IMR-90 (cell line): ENCODE measurements at regions not wholly inside any gene's neighbourhood (a gene's known extent, or its start where the extent isn't known, plus 50 kb on each side); places are given as distances from the start of the nearest gene placed in this dataset.

ENCODE experiments used
- ATAC-seq: fragments of 200-7000 bp; cut with Tn5 transposase; 2 replicates; pipeline ENCODE4 v1.9.1; 2020; ENCODE audit warnings: low read depth, mild to moderate bottlenecking, moderate library complexity
- BruUV-seq: library from RNA; stranded (reverse); fragments of 400-500 nt; replicated peaks from 2 replicates; lab custom pipeline; 2021; lab: Mats Ljungman, UMichigan
- CTCF ChIA-PET: fragments of 300-600 bp; formaldehyde crosslinking; extraction: SDS; loops from one replicate; lab custom pipeline; 2021; ENCODE audit warnings: antibody characterized with exemption; lab: Yijun Ruan, JAX
- POLR2A ChIA-PET: fragments of 300-600 bp; sonication (Branson Sonifier 250); formaldehyde crosslinking; loops from one replicate; lab custom pipeline; 2022; ENCODE audit warnings: antibody characterized with exemption; ENCODE audit not compliant: unreplicated experiment; lab: Charles Lee
- DNase-seq: peaks from one replicate; pipeline ENCODE4 v3.0.0; 2013
- H2AFZ ChIP-seq: replicated peaks from 2 replicates; pipeline ENCODE3; 2013; ENCODE audit warnings: low read length, mild to moderate bottlenecking; ENCODE audit not compliant: poor library complexity
- H2AK5ac ChIP-seq: 2 replicates; pipeline ENCODE4 v1.6.1; 2013; ENCODE audit warnings: low read depth, low read length, inconsistent platforms
- H2AK9ac ChIP-seq: replicated peaks from 2 replicates; pipeline ENCODE3; 2013; ENCODE audit warnings: mild to moderate bottlenecking, low read depth, low read length, moderate library complexity; ENCODE audit not compliant: poor library complexity
- H2BK120ac ChIP-seq: 2 replicates; pipeline ENCODE4 v1.6.1; 2013; ENCODE audit warnings: low read depth, low read length, inconsistent platforms
- H2BK15ac ChIP-seq: 3 replicates; pipeline ENCODE4 v1.6.1; 2013; ENCODE audit warnings: low read depth, low read length, inconsistent platforms
- H2BK20ac ChIP-seq: 2 replicates; pipeline ENCODE4 v1.6.1; 2013; ENCODE audit warnings: low read depth, mild to moderate bottlenecking, inconsistent platforms, low read length, moderate library complexity
- H2BK5ac ChIP-seq: 2 replicates; pipeline ENCODE4 v1.6.1; 2013; ENCODE audit warnings: mild to moderate bottlenecking, low read depth, low read length, inconsistent platforms; ENCODE audit not compliant: poor library complexity, severe bottlenecking
- H3K14ac ChIP-seq: replicated peaks from 2 replicates; pipeline ENCODE4 v1.6.1; 2013; ENCODE audit warnings: low read depth, low read length, inconsistent platforms
- H3K18ac ChIP-seq: 2 replicates; pipeline ENCODE4 v1.6.1; 2013; ENCODE audit warnings: low read depth, low read length, control low read depth
- H3K23ac ChIP-seq: 2 replicates; pipeline ENCODE4 v1.6.1; 2013; ENCODE audit warnings: low read depth, low read length, inconsistent platforms
- H3K27ac ChIP-seq: 2 replicates; pipeline ENCODE4 v1.5.1; 2013; ENCODE audit warnings: mild to moderate bottlenecking, control low read depth, low read length; ENCODE audit not compliant: insufficient read depth
- H3K27me3 ChIP-seq: 2 replicates; pipeline ENCODE4 v1.6.1; 2013; ENCODE audit warnings: low read length; ENCODE audit not compliant: control insufficient read depth, insufficient read depth
- H3K36me3 ChIP-seq: 2 replicates; pipeline ENCODE4 v1.6.1; 2013; ENCODE audit warnings: low read length, mixed read lengths; ENCODE audit not compliant: control insufficient read depth, insufficient read depth
- H3K4ac ChIP-seq: 2 replicates; pipeline ENCODE4 v1.6.1; 2013; ENCODE audit warnings: low read depth, low read length, inconsistent platforms
- H3K4me1 ChIP-seq: 2 replicates; pipeline ENCODE4 v1.6.1; 2013; ENCODE audit warnings: low read length, mixed read lengths; ENCODE audit not compliant: control insufficient read depth, insufficient read depth
- H3K4me2 ChIP-seq: 2 replicates; pipeline ENCODE4 v1.6.1; 2013; ENCODE audit warnings: low read depth, mild to moderate bottlenecking, control low read depth, low read length, moderate library complexity
- H3K4me3 ChIP-seq: 2 replicates; pipeline ENCODE4 v1.5.1; 2013; ENCODE audit warnings: low read depth, mild to moderate bottlenecking, control low read depth, low read length, moderate library complexity; ENCODE audit not compliant: insufficient read depth
- H3K56ac ChIP-seq: 2 replicates; pipeline ENCODE4 v1.6.1; 2013; ENCODE audit warnings: low read length, inconsistent platforms; ENCODE audit not compliant: insufficient read depth; ENCODE audit errors: extremely low read depth
- H3K79me1 ChIP-seq, 2 experiments: 2 replicates each; pipeline ENCODE4 v1.6.1; 2013; ENCODE audit warnings: low read length in 2 of 2, inconsistent platforms in 1 of 2, low read depth in 1 of 2
- H3K9ac ChIP-seq: 2 replicates; pipeline ENCODE4 v1.6.1; 2013; ENCODE audit warnings: low read depth, low read length, control low read depth
- H3K9me1 ChIP-seq: 2 replicates; pipeline ENCODE4 v1.6.1; 2013; ENCODE audit warnings: low read length, inconsistent platforms; ENCODE audit not compliant: insufficient read depth
- H3K9me3 ChIP-seq: 2 replicates; pipeline ENCODE4 v1.6.1; 2013; ENCODE audit warnings: low read length; ENCODE audit not compliant: control insufficient read depth, insufficient read depth
- H4K20me1 ChIP-seq: 2 replicates; pipeline ENCODE4 v1.6.1; 2013; ENCODE audit warnings: low read length, inconsistent platforms; ENCODE audit not compliant: insufficient read depth
- H4K5ac ChIP-seq: 2 replicates; pipeline ENCODE4 v1.6.1; 2013; ENCODE audit warnings: mild to moderate bottlenecking, low read depth, low read length, control low read depth
- H4K8ac ChIP-seq, 2 experiments: 2 replicates each; pipeline ENCODE4 v1.6.1; 2013; ENCODE audit warnings: low read depth in 2 of 2, low read length in 2 of 2, control low read depth in 1 of 2, inconsistent platforms in 1 of 2
- H4K91ac ChIP-seq: 2 replicates; pipeline ENCODE4 v1.6.1; 2013; ENCODE audit warnings: low read depth, low read length, inconsistent platforms; ENCODE audit not compliant: insufficient read depth
- MAFK ChIP-seq: IDR thresholded peaks from 2 replicates; pipeline ENCODE4 v1.6.1; 2012; ENCODE audit warnings: low read depth, low read length, improper control_type of control experiment
- MAZ ChIP-seq: IDR thresholded peaks from 2 replicates; pipeline ENCODE4 v1.6.1; 2012; ENCODE audit warnings: low read depth, mild to moderate bottlenecking, low read length, improper control_type of control experiment, moderate library complexity, borderline replicate concordance
- WGBS, 2 experiments: methylation state at CpG; one replicate each; pipeline versions ENCODE4 v1.1.5 to v1.1.7; 2013; ENCODE audit warnings: missing lambda C conversion rate in 2 of 2; ENCODE audit not compliant: insufficient read length in 1 of 2; ENCODE audit errors: extremely low coverage in 2 of 2; 5-methylcytosine and 5-hydroxymethylcytosine counted together
- dilution Hi-C: fragments of 300-500 bp; cut with HindIII; formaldehyde crosslinking; loops from one replicate; pipeline ENCODE4 v1.14.3; 2018; ENCODE audit warnings: low sequenced_read_pairs; ENCODE audit not compliant: unreplicated experiment
- in situ Hi-C: fragments of 300-500 bp; cut with MboI; formaldehyde crosslinking; loops from 3 replicates; pipeline ENCODE4 v1.14.3; 2019; ENCODE audit warnings: low sequenced_read_pairs, inconsistent platforms, mixed read lengths
- intact Hi-C: fragments of 100-400 bp; cut with micrococcal nuclease; formaldehyde crosslinking; loops from 2 replicates; pipeline ENCODE4 v1.10.0; 2022

DNA sequence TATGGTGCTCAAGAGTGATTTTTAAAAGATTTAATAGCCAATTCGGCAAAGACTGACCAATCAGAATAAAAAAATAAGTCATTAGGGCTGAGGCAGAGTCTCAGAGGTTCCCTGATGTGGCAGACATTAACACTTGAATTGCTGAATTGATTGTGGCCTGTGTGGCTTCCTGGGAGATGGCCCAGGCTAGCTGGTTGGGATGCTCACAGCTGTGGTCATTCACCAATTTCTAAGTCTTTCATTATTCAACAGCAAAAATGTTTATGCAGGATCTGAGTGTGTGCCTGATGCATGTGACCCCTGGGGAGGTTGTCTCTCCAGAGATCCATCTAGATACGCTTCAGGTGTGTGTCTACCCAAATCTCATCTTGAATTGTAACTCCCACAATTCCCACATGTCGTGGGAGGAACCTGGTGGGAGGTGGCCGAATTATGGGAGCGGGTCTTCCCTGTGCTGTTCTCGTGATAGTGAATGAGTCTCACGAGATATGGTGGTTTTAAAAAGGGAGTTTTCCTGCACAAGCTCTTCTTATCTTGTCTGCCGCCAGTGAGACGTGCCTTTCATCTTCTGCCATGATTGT, 632.6 kb upstream of the SEMA6A start:
- CTCF ChIA-PET, result no interaction called here
- no peak overlapping the region for H2AK5ac ChIP-seq
- BruUV-seq, result no TSS peak
- no peak overlapping the region for H3K56ac ChIP-seq
- dilution Hi-C loops (no loop called here), in situ Hi-C loops (no loop called here), intact Hi-C loops (no loop called here)
- no peak overlapping the region for H3K27ac ChIP-seq
- H3K23ac ChIP-seq, result no peak overlapping the region
- H3K4me3 ChIP-seq, result no peak overlapping the region
- H3K9ac ChIP-seq, result no peak overlapping the region
- WGBS, 2 experiments, result no CpG with 5 or more reads among the region's 9 CpGs
- no peaks in the 10 kb centered on the region for H3K9me1 ChIP-seq
- no peaks in the 10 kb centered on the region for H3K27me3 ChIP-seq
- H2BK20ac ChIP-seq, result no peak overlapping the region
- H3K36me3 ChIP-seq, result no peaks in the 10 kb centered on the region
- DNase-seq (no peak), ATAC-seq (no peak)
- H2BK5ac ChIP-seq, result no peak overlapping the region
- no peak overlapping the region for H2AK9ac ChIP-seq
- no peak overlapping the region for H4K5ac ChIP-seq
- H2AFZ ChIP-seq, result no peak overlapping the region
- no peak overlapping the region for H2BK120ac ChIP-seq
- no peak overlapping the region for H3K4ac ChIP-seq
- no peak overlapping the region for H3K14ac ChIP-seq
- POLR2A ChIA-PET, result no interaction called here
- H3K79me1 ChIP-seq, result no peaks in the 10 kb centered on the region
- H4K91ac ChIP-seq, result no peak overlapping the region
- no peak overlapping the region for H3K4me2 ChIP-seq
- TF ChIP-seq MAFK (no peak), MAZ (no peak)
- H3K4me1 ChIP-seq, result no peaks in the 10 kb centered on the region
- no peak overlapping the region for H2BK15ac ChIP-seq
- H4K8ac ChIP-seq, result no peak overlapping the region
- no peaks in the 10 kb centered on the region for H4K20me1 ChIP-seq
- peaks cover 9% of the 10 kb centered on the region for H3K9me3 ChIP-seq
- no peak overlapping the region for H3K18ac ChIP-seq
